ENCODE measurements at regions not wholly inside any gene's neighbourhood (a gene's known extent, or its start where the extent isn't known, plus 50 kb on each side); places are given as distances from the start of the nearest gene placed in this dataset.
A peak's percentile ranks its signal among the peaks of the same experiment; 100 is the strongest.

DNA sequence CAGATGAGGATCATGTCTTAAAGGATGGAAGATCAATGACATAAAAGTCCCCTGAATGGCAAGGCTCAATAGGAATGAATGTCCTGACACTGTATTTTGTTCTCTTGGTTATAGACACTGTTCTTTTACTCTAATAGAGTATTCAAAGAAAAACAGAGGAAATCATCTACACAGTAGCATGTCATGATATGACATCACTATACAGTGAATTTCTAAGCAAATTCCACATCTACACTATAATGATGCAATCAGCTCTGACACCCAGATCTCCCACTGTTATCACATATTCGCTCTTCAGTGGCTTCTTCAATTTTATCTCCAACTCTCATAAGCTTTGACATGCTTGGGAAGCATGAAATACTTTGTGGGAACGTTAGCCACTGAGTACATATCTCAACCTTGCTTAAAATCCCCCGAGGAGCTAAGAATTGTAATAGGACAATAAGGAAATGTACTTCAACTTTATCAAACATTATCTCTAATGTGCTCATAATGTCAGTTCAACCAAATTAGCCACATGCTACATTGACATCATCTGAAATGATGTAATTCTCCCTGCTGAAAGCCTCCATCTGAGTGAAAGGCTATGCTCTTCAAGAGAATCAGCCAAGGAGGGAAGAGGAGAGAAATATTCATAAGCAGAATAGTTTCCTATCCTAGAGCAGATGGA lies 139.6 kb upstream of the PTCHD1 start (continued):
- TF ChIP-seq ZNF626 (tag by site-specific recombination; IDR thresholded peaks at IDR 0.05) (no peak), ZEB2 (tag by site-specific recombination; IDR thresholded peaks at IDR 0.05) (0 out of 2 replicates have a peak, but pooled peaks have one; percentile 22), ZNF354C (tag by site-specific recombination; IDR thresholded peaks at IDR 0.05; ENCODE audit: borderline replicate concordance, low read depth) (no peak), ZNF785 (tag by site-specific recombination; IDR thresholded peaks at IDR 0.05) (no peak)

DNA sequence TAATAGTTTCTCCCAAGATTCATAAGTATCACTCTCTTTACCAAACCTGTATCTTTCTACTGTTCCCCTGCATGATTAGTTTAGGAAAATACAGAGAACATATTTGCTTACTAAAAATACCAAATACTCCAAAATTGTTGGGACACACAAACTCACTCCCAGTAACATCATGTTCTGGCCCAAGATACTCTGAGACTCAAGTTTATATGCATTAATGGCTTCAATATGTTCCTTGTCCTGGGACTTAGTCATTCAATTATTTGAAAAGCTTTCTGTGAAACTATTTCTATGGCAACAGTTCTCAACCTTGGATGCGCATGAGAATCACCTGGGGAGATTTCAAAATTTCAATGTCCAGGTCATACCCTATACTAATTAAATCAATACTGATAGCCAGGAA lies 138.9 kb upstream of the PTCHD1 start:
- Histone ChIP-seq H3K4me3 (ENCODE audit: low read depth, low read length) (no peak overlapping the region), H3K4me1 (ENCODE audit: control insufficient read depth, insufficient read depth, low read length) (no peaks in the 10 kb centered on the region), H3K36me3 (ENCODE audit: control insufficient read depth in 2 of 2, insufficient read depth in 1 of 2, low read length in 2 of 2) (no peaks in the 10 kb centered on the region), H3K9me3 (ENCODE audit: control insufficient read depth, insufficient read depth, low read depth, low read length) (no peaks in the 10 kb centered on the region), H3K27ac (ENCODE audit: extremely low read depth, low read depth, low read length) (no peak overlapping the region)
- no peak for TF ChIP-seq ZFP69B (tag by site-specific recombination; IDR thresholded peaks at IDR 0.05)
- no peak for TF ChIP-seq ZNF837 (tag by site-specific recombination; IDR thresholded peaks at IDR 0.05)
- TF ChIP-seq KLF16 (tag by site-specific recombination; IDR thresholded peaks at IDR 0.05) = no peak
- no peak for TF ChIP-seq ZNF561 (tag by site-specific recombination; IDR thresholded peaks at IDR 0.05; ENCODE audit: borderline replicate concordance)
- no peak for TF ChIP-seq ZNF747 (tag by site-specific recombination; IDR thresholded peaks at IDR 0.05)
- no peak for TF ChIP-seq ZNF555 (tag by site-specific recombination; conservative IDR thresholded peaks at IDR 0.05)
- no peak for TF ChIP-seq ZNF510 (tag by site-specific recombination; IDR thresholded peaks at IDR 0.05; ENCODE audit: insufficient replicate concordance)
- TF ChIP-seq, protein P1, sequence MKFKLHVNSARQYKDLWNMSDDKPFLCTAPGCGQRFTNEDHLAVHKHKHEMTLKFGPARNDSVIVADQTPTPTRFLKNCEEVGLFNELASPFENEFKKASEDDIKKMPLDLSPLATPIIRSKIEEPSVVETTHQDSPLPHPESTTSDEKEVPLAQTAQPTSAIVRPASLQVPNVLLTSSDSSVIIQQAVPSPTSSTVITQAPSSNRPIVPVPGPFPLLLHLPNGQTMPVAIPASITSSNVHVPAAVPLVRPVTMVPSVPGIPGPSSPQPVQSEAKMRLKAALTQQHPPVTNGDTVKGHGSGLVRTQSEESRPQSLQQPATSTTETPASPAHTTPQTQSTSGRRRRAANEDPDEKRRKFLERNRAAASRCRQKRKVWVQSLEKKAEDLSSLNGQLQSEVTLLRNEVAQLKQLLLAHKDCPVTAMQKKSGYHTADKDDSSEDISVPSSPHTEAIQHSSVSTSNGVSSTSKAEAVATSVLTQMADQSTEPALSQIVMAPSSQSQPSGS (tag by site-specific recombination; IDR thresholded peaks at IDR 0.05; ENCODE audit: low read depth) = no peak
- no peak for TF ChIP-seq ZNF544 (tag by site-specific recombination; IDR thresholded peaks at IDR 0.05)
- no peak for TF ChIP-seq KLF9 (tag by site-specific recombination; IDR thresholded peaks at IDR 0.05; ENCODE audit: low read depth)
- no peak for TF ChIP-seq ZNF239 (tag by site-specific recombination; IDR thresholded peaks at IDR 0.05)
- no peak for TF ChIP-seq ZNF423 (tag by site-specific recombination; IDR thresholded peaks at IDR 0.05)
- POLR2A ChIA-PET = no interaction called here
- CTCF ChIA-PET = no interaction called here

DNA sequence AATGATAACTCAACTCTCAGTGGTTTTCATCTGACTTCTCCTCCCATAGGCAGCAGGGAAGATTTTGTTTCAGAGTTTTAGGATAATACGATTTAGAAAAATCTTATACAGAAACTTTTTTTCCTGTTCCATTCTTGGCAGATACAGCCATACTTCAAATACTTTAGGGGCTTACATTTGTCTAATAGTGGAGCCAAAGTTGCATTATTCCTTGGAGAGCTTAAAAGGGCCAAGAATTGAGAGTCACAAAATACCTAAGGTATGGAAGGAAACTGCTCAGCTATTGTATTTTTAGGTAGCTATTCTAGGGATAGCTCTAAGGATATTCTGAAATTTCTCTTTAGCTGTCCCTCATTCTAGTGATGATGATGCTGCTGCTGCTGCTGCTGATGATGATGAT lies 132.9 kb upstream of the PTCHD1 start:
- Histone ChIP-seq H3K4me3 (ENCODE audit: low read depth, low read length) (no peak overlapping the region), H3K4me1 (ENCODE audit: control insufficient read depth, insufficient read depth, low read length) (no peaks in the 10 kb centered on the region), H3K36me3 (ENCODE audit: control insufficient read depth in 2 of 2, insufficient read depth in 1 of 2, low read length in 2 of 2) (no peaks in the 10 kb centered on the region), H3K9me3 (ENCODE audit: control insufficient read depth, insufficient read depth, low read depth, low read length) (no peaks in the 10 kb centered on the region), H3K27ac (ENCODE audit: extremely low read depth, low read depth, low read length) (no peak overlapping the region)
- ChIA-PET CTCF (no interaction called here), POLR2A (no interaction called here)
- TF ChIP-seq ZNF660 (tag by site-specific recombination; IDR thresholded peaks at IDR 0.05) (no peak), ZNF548 (tag by site-specific recombination; IDR thresholded peaks at IDR 0.05) (no peak), GLIS2 (tag by site-specific recombination; IDR thresholded peaks at IDR 0.05) (no peak), ZNF521 (tag by site-specific recombination; IDR thresholded peaks at IDR 0.05) (no peak), ZNF707 (tag by site-specific recombination; IDR thresholded peaks at IDR 0.05) (no peak), ZNF146 (tag by site-specific recombination; IDR thresholded peaks at IDR 0.05) (no peak), ZNF777 (tag by site-specific recombination; IDR thresholded peaks at IDR 0.05; ENCODE audit: borderline replicate concordance) (no peak), ZNF140 (tag by site-specific recombination; IDR thresholded peaks at IDR 0.05) (no peak), ZNF114 (tag by site-specific recombination; IDR thresholded peaks at IDR 0.05) (no peak), BCL11B (tag by site-specific recombination; IDR thresholded peaks at IDR 0.05; ENCODE audit: low read depth) (no peak), ZNF324 (tag by site-specific recombination; IDR thresholded peaks at IDR 0.05) (no peak), YY2 (tag by site-specific recombination; IDR thresholded peaks at IDR 0.05) (no peak)
- TF ChIP-seq, protein P2, sequence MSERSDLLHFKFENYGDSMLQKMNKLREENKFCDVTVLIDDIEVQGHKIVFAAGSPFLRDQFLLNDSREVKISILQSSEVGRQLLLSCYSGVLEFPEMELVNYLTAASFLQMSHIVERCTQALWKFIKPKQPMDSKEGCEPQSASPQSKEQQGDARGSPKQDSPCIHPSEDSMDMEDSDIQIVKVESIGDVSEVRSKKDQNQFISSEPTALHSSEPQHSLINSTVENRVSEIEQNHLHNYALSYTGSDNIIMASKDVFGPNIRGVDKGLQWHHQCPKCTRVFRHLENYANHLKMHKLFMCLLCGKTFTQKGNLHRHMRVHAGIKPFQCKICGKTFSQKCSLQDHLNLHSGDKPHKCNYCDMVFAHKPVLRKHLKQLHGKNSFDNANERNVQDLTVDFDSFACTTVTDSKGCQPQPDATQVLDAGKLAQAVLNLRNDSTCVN (tag by site-specific recombination; optimal IDR thresholded peaks at IDR 0.05) = no peak
- TF ChIP-seq, protein P3, sequence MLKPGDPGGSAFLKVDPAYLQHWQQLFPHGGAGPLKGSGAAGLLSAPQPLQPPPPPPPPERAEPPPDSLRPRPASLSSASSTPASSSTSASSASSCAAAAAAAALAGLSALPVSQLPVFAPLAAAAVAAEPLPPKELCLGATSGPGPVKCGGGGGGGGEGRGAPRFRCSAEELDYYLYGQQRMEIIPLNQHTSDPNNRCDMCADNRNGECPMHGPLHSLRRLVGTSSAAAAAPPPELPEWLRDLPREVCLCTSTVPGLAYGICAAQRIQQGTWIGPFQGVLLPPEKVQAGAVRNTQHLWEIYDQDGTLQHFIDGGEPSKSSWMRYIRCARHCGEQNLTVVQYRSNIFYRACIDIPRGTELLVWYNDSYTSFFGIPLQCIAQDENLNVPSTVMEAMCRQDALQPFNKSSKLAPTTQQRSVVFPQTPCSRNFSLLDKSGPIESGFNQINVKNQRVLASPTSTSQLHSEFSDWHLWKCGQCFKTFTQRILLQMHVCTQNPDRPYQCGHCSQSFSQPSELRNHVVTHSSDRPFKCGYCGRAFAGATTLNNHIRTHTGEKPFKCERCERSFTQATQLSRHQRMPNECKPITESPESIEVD (tag by site-specific recombination; IDR thresholded peaks at IDR 0.05) = no peak
- TF ChIP-seq, protein P4, sequence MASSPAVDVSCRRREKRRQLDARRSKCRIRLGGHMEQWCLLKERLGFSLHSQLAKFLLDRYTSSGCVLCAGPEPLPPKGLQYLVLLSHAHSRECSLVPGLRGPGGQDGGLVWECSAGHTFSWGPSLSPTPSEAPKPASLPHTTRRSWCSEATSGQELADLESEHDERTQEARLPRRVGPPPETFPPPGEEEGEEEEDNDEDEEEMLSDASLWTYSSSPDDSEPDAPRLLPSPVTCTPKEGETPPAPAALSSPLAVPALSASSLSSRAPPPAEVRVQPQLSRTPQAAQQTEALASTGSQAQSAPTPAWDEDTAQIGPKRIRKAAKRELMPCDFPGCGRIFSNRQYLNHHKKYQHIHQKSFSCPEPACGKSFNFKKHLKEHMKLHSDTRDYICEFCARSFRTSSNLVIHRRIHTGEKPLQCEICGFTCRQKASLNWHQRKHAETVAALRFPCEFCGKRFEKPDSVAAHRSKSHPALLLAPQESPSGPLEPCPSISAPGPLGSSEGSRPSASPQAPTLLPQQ (tag by site-specific recombination; IDR thresholded peaks at IDR 0.05) = no peak

All from HEK293 (cell line).